Endothelial cell of umbilical vein (primary cell): ENCODE measurements at regions not wholly inside any gene's neighbourhood (a gene's known extent, or its start where the extent isn't known, plus 50 kb on each side); places are given as distances from the start of the nearest gene placed in this dataset.

ENCODE experiments used
- BruUV-seq: library from RNA; stranded (reverse); fragments of 400-500 nt; replicated peaks from 2 replicates; lab custom pipeline; 2021; lab: Mats Ljungman, UMichigan
- CTCF ChIA-PET: fragments of 300-600, 350-600 bp; sonication (Branson Sonifier 250); formaldehyde crosslinking; loops from one replicate; lab custom pipeline; 2021; ENCODE audit warnings: antibody characterized with exemption, inconsistent platforms; lab: Charles Lee
- POLR2A ChIA-PET: fragments of 300-600, 350-600 bp; sonication (Branson Sonifier 250); formaldehyde crosslinking; loops from one replicate; lab custom pipeline; 2021; ENCODE audit warnings: antibody characterized with exemption, inconsistent platforms; lab: Charles Lee
- DNase-seq: peaks from one replicate; pipeline ENCODE4 v3.0.0-alpha.2; 2011; ENCODE audit warnings: low read depth, low spot score
- FAIRE-seq: peaks from 2 replicates; lab custom pipeline; 2011; peaks lifted over from hg19 to GRCh38; lab: Jason Lieb, UNC
- H2AFZ ChIP-seq: 2 replicates; pipeline ENCODE4 v1.6.0; 2012; ENCODE audit warnings: low read depth, low read length, control low read depth, inconsistent platforms
- H3K27ac ChIP-seq: 2 replicates; pipeline ENCODE4 v1.5.1; 2011; ENCODE audit warnings: low read depth, mild to moderate bottlenecking, control low read depth, low read length, moderate library complexity; ENCODE audit not compliant: insufficient read depth
- H3K27me3 ChIP-seq, 2 experiments: 2 replicates each; pipeline versions ENCODE4 v1.6.0 to v1.6.1; 2011; ENCODE audit warnings: low read length in 2 of 2, mixed read lengths in 1 of 2; ENCODE audit not compliant: control insufficient read depth in 2 of 2, insufficient read depth in 2 of 2
- H3K36me3 ChIP-seq, 2 experiments: 2 replicates in 1 of 2; 3 replicates in 1 of 2; pipeline ENCODE4 v1.5.1; 2011; ENCODE audit warnings: low read length in 2 of 2, mild to moderate bottlenecking in 1 of 2, moderate library complexity in 1 of 2; ENCODE audit not compliant: control insufficient read depth in 2 of 2, insufficient read depth in 2 of 2; ENCODE audit errors: extremely low read depth in 1 of 2
- H3K4me1 ChIP-seq: 3 replicates; pipeline ENCODE4 v1.5.1; 2011; ENCODE audit warnings: mild to moderate bottlenecking, low read length; ENCODE audit not compliant: control insufficient read depth, insufficient read depth; ENCODE audit errors: extremely low read depth
- H3K4me2 ChIP-seq: 2 replicates; pipeline ENCODE4 v1.6.1; 2011; ENCODE audit warnings: low read length, control low read depth, mixed read lengths; ENCODE audit not compliant: insufficient read depth
- H3K4me3 ChIP-seq, 3 experiments: fragments of 200-600 bp in 1 of 3; sonication (generic), shearing (Covaris generic) in 1 of 3; replicated peaks in 1 of 3; 2 replicates each; pipeline ENCODE4 v1.5.1; 2011 to 2016; ENCODE audit warnings: control low read depth in 3 of 3, low read length in 3 of 3, mild to moderate bottlenecking in 2 of 3, inconsistent platforms in 1 of 3, low read depth in 1 of 3, moderate library complexity in 1 of 3; ENCODE audit not compliant: insufficient read depth in 1 of 3
- H3K79me2 ChIP-seq: 2 replicates; pipeline ENCODE4 v1.6.0; 2012; ENCODE audit warnings: low read length, inconsistent platforms; ENCODE audit not compliant: control insufficient read depth, insufficient read depth
- H3K9ac ChIP-seq: replicated peaks from 2 replicates; pipeline ENCODE3; 2011; ENCODE audit warnings: low read length, control low read depth; ENCODE audit not compliant: insufficient read depth; ENCODE audit errors: extremely low read depth
- H3K9me1 ChIP-seq: replicated peaks from 3 replicates; pipeline ENCODE4 v1.6.0; 2011; ENCODE audit warnings: mild to moderate bottlenecking, low read length; ENCODE audit not compliant: control insufficient read depth, insufficient read depth; ENCODE audit errors: extremely low read depth
- H3K9me3 ChIP-seq: replicated peaks from 2 replicates; pipeline ENCODE4 v1.5.1; 2012; ENCODE audit warnings: low read length, inconsistent platforms; ENCODE audit not compliant: control insufficient read depth, insufficient read depth
- H4K20me1 ChIP-seq: replicated peaks from 2 replicates; pipeline ENCODE3; 2011; ENCODE audit warnings: mild to moderate bottlenecking, low read length; ENCODE audit not compliant: control insufficient read depth, insufficient read depth; ENCODE audit errors: extremely low read depth
- EZH2 ChIP-seq: IDR thresholded peaks from 2 replicates; pipeline ENCODE4 v1.6.1; 2012; ENCODE audit warnings: borderline replicate concordance, low read depth, mild to moderate bottlenecking, moderate library complexity, low read length, inconsistent platforms; ENCODE audit not compliant: severe bottlenecking
- FOS ChIP-seq: IDR thresholded peaks from 2 replicates; pipeline ENCODE4 v1.6.1; 2011; ENCODE audit warnings: mild to moderate bottlenecking, low read length, moderate library complexity, borderline replicate concordance; ENCODE audit not compliant: insufficient read depth
- GATA2 ChIP-seq: IDR thresholded peaks from 2 replicates; pipeline ENCODE4 v1.7.0; 2011; ENCODE audit warnings: low read depth, mild to moderate bottlenecking, moderate library complexity, mixed read lengths, low read length; ENCODE audit not compliant: insufficient read length, insufficient read depth
- JUN ChIP-seq: IDR thresholded peaks from 2 replicates; pipeline ENCODE4 v1.6.1; 2011; ENCODE audit warnings: borderline replicate concordance, low read depth; ENCODE audit not compliant: insufficient read length, insufficient read depth
- MYC ChIP-seq: IDR thresholded peaks from one replicate; pipeline ENCODE4 v1.6.1; 2011; ENCODE audit warnings: mild to moderate bottlenecking, low read depth, low read length
- POLR2A ChIP-seq: IDR thresholded peaks from 2 replicates; pipeline ENCODE4 v1.6.1; 2012; ENCODE audit warnings: low read depth, mild to moderate bottlenecking, control low read depth, low read length
- POLR2AphosphoS5 ChIP-seq: IDR thresholded peaks from 2 replicates; pipeline ENCODE4 v1.6.1; 2012; ENCODE audit warnings: low read depth, mild to moderate bottlenecking, control low read depth, low read length, moderate library complexity; ENCODE audit not compliant: insufficient read depth
- dilution Hi-C: fragments of 300-500 bp; cut with MboI; formaldehyde crosslinking; loops from one replicate; pipeline ENCODE4 v1.15.0; 2019; ENCODE audit warnings: low sequenced_read_pairs; ENCODE audit not compliant: extremely low pct_ligation_motif_present
- intact Hi-C: fragments of 100-400 bp; cut with micrococcal nuclease; formaldehyde crosslinking; loops from one replicate; pipeline ENCODE4 v1.10.0; 2022
- TF ChIP-seq, protein P1 (sequence below), 2 donors: IDR thresholded peaks; 1 replicate in 1 of 2; 2 replicates in 1 of 2; pipeline ENCODE4 v1.5.1; 2011; ENCODE audit warnings: low read length in 2 of 2, mild to moderate bottlenecking in 2 of 2, moderate library complexity in 2 of 2, control low read depth in 1 of 2, inconsistent platforms in 1 of 2, low read depth in 1 of 2; ENCODE audit not compliant: insufficient read depth in 1 of 2; ENCODE audit errors: extremely low read depth in 1 of 2
- TF ChIP-seq, protein P2 (sequence below): IDR thresholded peaks from 2 replicates; pipeline ENCODE4 v1.6.1; 2011; ENCODE audit not compliant: insufficient read depth, insufficient read length

DNA sequence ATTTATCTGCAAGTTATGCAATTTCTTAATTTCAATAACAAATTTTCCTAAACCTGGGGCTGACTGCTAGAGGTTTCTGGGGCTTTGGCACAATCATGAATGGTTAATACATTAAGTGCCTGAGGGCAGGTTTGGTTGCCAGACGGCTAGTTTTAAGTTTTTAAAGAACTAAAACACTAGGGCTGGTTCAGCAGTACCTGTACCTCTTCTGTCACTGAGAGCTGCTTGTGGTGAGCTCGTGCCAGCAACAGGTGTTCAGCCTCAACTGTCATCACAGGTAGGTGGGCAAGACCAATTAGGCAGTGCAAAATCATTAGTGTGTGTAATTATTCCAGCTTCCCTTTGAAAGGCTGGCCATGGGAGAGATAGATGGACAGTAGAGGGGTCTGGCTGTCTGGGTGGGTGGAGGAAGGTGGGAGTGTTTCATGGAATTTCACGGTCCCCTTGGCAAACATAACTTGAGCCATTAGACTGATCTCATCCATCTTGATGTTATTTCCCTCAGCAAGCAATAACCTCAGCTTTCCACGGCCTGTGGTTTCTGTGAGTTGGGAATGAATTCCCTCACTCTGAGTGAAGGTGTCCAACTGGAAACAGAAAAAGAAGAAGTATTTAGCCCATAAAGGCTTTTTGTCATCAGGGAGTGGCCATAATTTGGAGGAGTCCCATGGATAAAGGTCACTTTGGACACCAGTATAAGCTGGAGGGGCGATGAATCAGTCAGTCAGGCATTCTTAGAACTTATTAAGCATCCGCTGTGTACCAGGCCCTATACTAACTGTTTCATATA is 114.8 kb downstream of the SNX19 start:
- no peak overlapping the region for H2AFZ ChIP-seq
- intact Hi-C loops (no loop called here), dilution Hi-C loops (no loop called here)
- ChIA-PET POLR2A (no interaction called here), CTCF (no interaction called here)
- no peak for FAIRE-seq
- no peak for DNase-seq
- no peak overlapping the region for H3K4me2 ChIP-seq
- H3K79me2 ChIP-seq: no peaks in the 10 kb centered on the region
- no peak overlapping the region for H3K9ac ChIP-seq
- H3K4me3 ChIP-seq: no peak overlapping the region
- no peak overlapping the region for H3K27ac ChIP-seq
- H3K9me1 ChIP-seq: no peaks in the 10 kb centered on the region
- H3K4me1 ChIP-seq: no peaks in the 10 kb centered on the region
- TF ChIP-seq MYC (no peak), JUN (no peak), POLR2AphosphoS5 (no peak), FOS (no peak), POLR2A (no peak), EZH2 (no peak), GATA2 (no peak)
- TF ChIP-seq, protein P1, sequence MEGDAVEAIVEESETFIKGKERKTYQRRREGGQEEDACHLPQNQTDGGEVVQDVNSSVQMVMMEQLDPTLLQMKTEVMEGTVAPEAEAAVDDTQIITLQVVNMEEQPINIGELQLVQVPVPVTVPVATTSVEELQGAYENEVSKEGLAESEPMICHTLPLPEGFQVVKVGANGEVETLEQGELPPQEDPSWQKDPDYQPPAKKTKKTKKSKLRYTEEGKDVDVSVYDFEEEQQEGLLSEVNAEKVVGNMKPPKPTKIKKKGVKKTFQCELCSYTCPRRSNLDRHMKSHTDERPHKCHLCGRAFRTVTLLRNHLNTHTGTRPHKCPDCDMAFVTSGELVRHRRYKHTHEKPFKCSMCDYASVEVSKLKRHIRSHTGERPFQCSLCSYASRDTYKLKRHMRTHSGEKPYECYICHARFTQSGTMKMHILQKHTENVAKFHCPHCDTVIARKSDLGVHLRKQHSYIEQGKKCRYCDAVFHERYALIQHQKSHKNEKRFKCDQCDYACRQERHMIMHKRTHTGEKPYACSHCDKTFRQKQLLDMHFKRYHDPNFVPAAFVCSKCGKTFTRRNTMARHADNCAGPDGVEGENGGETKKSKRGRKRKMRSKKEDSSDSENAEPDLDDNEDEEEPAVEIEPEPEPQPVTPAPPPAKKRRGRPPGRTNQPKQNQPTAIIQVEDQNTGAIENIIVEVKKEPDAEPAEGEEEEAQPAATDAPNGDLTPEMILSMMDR (IDR thresholded peaks at IDR 0.05; ENCODE audit: extremely low read depth in 1 of 2, insufficient read depth in 1 of 2, low read depth in 1 of 2, low read length in 2 of 2): no peak
- TF ChIP-seq, protein P2, sequence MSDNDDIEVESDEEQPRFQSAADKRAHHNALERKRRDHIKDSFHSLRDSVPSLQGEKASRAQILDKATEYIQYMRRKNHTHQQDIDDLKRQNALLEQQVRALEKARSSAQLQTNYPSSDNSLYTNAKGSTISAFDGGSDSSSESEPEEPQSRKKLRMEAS: no peak
- H3K9me3 ChIP-seq: no peaks in the 10 kb centered on the region
- H3K27me3 ChIP-seq: no peaks in the 10 kb centered on the region
- no TSS peak for BruUV-seq
- no peaks in the 10 kb centered on the region for H4K20me1 ChIP-seq
- no peaks in the 10 kb centered on the region for H3K36me3 ChIP-seq
